SIG-M5 (cell line): ENCODE measurements at regions not wholly inside any gene's neighbourhood (a gene's known extent, or its start where the extent isn't known, plus 50 kb on each side); places are given as distances from the start of the nearest gene placed in this dataset.
"Not testable (repeated sequence)": the region's sequence is repeated elsewhere in the genome, so short reads cannot be mapped to it uniquely, and the experiment has no call there.

Experiments used
- DNase-seq: peaks from one replicate; lab custom pipeline; 2025; lab: John Stamatoyannopoulos, UW

DNA sequence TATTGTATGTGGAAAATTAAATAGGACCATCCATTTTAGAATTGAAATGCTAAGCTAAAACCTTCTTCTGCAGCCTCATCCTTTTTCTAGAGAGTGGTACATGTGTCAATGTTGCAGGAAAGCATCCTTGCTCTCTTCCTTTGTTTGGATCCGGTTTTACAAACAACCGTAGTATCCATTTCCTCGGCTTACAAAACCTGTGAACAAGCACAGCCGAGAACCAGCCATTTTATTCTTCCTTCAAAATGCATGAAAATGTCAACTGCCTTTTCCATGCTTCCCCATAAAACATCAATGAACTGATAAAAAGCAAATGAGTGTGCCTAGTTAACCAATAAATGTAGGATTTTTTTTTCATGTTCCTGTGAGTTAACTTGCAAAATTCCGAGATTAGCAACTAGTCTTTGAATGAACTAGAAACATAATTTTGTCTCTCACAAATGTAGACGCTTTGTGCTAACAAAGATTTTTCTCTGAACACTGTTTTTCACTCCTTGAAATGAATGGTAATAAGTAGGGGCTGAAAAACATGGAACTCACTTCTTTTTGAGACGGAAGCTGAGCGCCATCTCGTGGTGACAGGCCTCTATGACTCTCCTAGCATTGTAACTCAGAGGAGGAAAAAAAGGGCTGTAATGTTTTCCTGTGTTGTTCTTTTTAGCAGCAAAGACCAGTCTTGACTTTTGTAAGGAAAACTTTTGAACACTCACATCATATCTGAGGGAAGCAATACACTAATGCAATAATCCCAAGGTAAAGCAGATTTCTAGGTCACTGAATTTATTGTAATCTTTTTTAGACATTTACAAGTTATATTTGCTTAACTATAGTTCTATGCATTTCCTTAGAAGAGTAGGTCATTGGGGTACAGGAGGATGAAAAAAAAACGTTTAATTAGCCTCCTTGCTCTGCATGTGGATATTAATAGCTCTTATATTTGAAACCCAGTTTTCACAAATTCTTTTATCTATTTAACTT is 157.4 kb upstream of the FOXG1 start:
- DNase-seq = no peak

DNA sequence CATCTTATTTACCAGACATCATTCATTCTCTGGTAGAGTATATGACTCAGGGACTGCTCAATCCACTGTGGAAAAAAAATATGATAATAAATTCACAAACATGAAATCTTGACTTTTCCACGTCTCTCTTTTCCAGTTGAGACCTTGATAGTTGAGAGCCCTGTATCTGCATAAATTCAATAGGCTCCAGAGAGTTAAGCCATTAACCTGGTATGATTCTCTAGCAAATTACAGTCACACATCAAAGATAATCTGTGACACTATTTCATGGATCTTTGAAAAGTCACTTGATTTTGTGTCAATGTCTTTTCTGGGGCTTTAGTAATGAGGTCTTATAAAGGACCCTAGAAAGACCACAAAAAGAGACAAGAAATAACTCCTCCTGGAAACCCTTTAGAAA is 154.2 kb upstream of the FOXG1 start:
- no peak for DNase-seq

DNA sequence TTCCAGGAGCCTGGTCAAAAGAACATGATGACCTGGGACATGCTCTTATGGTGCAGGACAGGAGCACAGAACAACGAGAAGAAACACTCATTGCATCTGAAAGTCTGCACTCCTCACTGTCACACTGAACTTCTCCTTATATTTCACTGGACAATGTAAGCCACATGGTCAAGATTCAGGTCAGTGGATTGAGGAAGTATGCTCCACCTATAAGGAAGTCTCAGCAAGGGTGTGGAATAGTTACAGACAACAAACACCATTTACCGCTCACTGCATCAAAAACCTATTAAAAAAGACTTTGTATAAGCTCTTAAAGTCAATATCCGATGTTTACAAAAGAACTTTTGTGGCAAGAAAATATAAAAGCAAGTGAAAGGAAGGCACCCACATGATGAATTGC is 153.1 kb upstream of the FOXG1 start:
- DNase-seq = no peak

DNA sequence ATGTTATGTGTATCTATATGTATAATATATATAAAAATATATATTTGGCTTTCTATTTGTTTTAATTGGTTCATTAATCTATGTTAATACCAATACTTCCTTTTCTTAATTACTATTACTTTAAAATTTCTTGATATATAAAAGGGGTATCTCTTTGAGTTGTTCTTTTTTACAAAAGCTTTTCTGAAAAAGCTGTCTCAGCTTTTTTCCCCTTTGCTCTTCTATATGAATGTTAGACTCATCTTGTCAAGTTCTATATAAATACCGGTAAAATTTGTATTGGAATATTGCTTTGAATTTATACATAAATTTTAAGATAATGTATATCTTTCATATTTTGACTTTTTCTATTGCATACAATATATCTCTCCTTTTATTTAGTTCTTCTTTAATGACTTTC is 139.8 kb upstream of the FOXG1 start:
- DNase-seq = no peak

DNA sequence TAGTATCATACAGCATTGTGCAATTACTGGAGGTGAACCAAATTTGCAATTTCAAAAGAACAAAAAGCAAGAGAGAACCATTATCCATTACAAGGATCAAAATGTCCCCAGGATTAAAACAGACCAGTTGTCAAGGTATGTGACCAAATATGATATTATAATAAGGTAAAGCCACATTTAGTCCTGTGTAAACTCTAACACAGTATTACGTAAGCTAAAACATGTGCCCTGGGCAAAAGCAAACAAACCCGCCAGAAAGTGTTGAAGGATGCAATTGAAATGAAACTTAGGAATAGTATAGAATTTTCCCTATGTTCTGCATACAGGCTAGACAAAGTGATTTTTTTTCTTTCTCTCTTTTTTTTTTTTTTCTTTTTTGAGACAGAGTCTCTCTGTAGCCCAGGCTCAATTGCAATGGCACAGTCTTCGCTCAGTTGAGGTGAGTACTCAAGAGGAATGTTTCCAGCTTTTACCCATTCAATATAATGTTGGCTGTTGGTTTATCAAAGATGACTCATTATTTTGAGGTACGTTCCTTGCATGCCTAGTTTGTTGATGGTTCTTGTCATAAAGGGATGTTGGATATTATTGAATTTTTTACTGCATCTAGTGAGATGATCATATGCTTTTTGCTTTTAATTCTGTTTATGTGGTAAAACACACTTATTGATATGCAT is 137.1 kb upstream of the FOXG1 start:
- DNase-seq = no peak

DNA sequence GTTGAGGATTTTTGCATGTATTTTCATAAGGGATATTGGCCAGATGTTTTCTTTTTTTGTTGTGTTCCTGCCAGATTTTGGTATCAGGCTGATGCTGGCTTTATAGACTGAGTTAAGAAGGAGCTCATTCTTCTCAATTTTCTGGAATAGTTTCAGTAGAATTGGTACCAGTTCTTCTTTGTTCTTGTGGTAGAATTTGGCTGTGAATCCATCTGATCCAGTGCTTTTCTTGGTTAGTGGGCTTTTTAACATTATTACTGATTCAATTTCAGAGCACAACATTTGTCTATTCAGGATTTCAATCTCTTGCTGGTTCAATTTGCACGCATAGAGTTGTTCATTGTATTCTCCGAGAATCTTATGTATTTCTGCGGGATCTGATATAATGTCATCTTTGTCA is 136.5 kb upstream of the FOXG1 start:
- DNase-seq = no peak

DNA sequence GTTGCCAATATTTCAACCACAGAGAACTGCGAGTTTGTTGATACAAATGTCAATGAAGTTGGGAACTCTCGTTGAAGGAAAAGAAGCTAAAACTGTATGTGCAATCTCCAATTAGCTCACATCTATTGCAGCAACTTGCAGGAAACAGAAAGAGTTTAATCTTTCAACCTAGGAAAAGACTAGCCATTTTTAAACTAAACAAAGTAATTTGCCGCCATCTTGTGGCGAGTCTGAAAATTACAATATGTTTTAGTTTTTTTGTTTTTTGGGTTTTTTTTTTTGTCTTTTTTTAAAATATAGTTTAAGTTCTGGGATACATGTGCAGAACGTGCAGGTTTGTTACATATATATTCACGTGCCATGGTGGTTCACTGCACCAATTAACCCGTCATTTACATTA is 131.2 kb upstream of the FOXG1 start:
- no peak for DNase-seq

DNA sequence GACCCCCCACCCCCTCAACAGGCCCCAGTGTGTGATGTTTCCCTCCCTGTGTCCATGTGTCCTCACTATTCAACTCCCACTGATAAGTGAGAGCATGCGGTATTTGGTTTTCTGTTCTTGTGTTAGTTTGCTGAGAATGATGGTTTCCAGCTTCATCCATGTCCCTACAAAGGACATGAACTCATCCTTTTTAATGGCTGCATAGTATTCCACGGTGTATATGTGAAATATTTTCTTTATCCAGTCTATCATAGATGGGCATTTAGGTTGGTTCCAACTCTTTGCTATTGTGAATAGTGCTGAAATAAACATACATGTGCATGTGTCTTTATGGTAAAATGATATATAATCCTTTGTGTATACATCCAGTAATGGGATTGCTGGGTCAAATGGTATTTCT is 130.8 kb upstream of the FOXG1 start:
- not testable (repeated sequence) for DNase-seq

DNA sequence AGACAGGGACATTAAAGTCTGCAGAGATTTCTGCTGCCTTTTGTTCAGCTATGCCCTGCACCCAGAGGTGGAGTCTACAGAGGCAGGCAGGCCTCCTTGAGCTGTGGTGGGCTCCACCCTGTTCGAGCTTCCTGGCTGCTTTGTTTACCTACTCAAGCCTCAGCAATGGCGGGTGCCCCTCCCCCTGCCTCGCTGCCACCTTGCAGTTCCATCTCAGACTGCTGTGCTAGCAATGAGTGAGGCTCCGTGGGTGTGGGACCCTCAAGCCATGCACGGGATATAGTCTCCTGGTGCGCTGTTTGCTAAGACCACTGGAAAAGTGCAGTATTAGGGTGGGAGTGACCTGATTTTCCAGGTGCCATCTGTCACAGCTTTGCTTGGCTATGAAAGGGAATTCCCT is 125.4 kb upstream of the FOXG1 start:
- not testable (repeated sequence) for DNase-seq

DNA sequence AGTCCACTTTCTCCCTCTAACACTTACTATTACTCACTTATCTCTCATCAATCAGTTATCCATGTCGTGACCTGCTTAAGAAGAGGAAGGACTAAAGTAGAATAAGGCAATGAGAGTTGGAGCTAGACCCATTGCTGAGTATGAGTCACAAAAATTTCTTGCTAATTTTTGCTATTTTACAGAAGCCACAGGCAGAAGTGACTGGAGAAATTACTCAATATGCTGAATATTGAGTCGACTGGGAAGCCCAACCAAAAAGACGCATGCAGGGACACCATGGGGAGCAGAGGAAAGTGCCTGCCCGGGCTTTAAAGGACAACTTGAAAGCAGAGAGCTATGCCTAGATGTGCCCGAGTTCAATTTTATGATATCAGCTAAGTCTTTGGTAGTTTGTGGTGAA is 115.4 kb upstream of the FOXG1 start:
- DNase-seq = no peak

DNA sequence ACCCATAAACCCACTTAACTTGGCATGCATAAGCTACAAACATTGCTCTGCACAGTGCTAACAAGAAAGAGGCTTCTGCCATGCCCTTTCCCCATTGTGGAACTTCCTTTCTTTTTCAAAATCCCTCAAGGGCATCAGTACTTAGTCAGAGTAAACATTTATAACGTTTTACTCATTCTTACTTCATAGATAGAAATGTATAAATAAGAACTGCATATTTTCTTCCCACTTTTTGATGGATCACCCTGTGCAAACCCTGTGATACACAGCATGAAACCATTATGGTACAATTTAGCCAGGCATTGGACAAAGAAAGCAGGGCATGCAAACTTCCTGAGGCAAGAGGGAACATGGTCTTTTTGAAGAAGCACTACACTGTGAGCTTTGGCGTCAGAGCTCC is 113.8 kb upstream of the FOXG1 start:
- no peak for DNase-seq

DNA sequence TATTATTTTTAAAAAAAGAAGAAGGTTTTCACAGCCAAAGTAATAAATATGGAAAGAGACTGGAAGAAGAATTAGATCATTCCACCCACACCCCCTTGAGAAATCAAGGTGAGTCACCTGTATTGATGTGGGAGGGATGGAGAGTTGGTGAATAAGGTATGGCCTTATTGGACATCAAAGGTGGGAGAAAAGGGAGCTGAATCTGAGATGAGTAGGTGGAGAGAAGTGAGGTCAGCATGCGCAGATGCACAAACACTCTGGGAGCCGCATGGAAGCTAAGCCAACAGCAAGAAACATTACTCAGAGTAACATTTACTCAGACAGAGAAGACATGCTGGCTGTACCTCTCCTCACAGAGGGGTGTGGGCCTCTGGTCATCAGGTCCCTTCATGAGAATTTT is 113.1 kb upstream of the FOXG1 start:
- no peak for DNase-seq

DNA sequence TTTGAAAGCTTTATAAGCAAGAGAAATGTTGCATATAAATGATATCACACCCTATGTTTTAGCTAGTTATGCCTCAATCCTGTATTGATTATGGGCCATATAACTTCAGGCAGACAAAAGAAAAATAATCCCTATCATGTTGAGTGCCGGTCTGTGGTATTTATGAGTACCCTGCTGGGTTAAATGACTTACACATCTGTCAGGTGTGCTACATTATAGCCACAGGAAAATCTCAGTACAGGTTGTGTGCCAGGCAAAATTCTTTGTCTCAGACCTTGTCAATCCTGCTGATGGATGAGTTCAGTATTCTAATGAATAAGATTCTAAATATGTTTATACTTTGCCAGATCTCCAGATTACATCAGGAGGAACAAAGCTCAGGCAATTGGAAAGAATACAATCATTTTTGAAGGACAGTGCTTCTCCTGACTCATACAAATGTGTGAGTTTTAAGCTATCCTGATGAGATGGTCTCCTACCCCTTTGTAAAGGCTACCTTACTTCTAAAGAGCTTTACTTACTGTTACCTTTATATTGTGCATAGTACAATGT is 109.8 kb upstream of the FOXG1 start:
- no peak for DNase-seq

DNA sequence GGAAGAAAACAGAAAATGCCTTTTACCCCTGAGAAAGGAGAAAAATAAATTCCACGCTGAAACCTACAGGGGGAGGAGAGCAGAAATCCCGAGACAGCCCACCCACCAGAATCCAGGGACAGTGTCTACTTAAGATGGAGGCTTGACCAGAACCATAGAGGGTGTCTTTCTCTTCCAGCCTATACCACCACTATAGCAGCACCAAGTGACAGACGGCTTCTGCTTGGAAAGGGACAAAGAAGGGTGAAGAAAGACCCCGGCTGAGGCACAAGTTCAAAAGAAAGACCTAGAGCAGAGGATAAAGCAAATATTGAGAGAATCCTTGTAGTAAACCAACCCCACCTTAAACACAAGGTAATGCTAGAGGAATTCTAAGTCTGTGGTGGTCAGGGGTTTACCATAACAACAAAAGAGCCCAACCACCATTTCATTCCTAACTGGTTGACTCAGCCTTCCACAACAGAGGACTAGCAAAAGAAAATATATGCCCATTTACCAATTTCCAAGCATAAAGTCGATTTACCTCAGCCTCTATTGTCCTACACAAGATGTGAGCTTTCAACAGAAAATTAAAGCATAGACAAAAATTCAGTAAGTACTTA is 105.3 kb upstream of the FOXG1 start:
- DNase-seq = no peak

DNA sequence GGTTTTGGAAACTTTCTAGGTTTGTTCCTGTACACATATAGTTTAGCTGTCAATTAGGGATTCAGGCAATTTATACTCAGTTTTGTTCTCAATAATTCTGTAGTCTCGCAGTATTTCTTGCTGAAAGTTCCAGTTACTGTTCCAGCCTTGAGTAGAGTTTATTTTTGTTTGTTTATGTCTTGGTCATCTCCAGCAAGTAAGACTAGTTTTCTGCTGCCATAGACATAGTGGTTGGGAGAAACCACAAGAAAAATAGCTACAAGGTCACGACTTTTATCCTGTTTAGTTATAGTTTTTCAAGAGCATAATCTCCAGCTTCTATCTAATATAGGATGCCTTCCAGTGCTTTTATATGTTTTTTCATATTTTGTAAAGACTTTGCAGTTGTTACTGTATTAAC is 99.6 kb upstream of the FOXG1 start:
- DNase-seq = no peak

DNA sequence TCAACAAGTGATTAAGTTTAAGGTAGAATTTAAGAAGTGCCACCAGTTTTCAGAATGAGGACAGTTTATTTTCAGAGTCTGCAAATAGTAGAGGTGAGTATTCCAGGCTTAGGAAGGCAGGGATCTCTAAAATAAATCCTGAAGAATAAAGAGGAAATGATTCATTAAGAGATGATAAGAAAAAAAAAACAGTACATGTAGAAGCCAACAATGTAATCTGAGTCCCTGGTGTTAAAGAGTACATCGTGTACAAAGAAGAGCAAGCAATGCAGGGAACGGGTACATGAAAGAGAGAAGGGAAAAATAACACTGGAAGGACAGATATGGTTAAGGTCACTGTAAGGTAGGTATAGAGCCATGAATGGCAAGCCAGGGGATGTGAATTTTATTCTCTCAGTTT is 95.2 kb upstream of the FOXG1 start:
- no peak for DNase-seq

DNA sequence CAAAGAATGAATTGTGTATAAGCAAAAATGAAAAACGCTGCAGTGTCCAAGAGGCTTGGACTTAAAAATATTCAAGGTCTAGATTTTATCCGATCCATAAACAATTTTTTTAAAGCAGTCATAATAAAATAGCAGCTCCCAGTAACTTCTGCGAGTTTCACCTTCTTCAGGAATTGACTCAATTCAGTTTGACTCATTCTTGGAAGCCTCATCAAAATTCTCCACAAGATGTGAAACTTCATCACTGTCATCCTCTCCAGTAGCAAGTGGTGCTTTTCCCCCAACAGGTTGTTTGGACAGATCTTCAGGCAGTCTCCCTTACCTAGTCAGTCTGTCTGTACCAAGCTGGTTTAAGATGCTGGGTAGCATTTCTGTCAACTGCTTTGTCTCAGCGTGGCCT is 93.5 kb upstream of the FOXG1 start:
- DNase-seq = no peak

DNA sequence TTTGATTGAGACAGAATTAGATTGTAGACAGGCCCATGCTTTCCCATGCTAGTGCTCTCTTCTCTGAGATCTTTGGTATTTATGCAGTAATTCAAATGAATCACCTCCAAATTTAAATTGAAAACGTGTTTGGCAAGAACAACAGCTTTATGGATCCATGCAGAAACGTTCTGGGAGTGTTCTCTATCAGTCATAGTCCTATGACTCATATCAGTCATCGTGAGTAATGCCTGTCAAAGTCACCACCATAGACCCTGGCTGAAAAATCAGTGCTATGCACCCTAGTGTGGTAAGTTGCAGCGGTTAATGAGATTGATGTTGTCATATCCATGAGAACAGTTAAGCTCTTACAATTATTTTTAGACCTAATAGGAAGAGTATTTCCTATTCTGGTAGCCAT is 90.1 kb upstream of the FOXG1 start:
- no peak for DNase-seq

DNA sequence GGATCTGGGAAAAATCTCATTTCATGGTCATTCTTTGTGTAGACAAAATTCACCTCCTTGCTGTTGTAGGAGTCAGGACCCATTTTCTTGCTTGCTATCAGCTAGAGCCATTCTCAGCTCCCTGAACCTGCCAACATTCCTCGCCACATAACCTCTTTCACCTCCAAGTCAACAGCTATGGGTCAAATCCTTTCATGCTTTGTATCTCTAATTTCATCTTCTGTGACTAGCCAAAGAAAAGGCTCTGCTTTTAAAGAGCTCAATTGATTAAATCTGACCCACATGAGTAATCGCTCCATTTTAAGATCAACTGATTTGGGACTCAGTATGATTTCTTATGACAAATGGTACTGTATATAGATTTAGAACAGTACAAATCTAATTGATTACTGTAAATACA is 89.2 kb upstream of the FOXG1 start:
- DNase-seq = no peak

DNA sequence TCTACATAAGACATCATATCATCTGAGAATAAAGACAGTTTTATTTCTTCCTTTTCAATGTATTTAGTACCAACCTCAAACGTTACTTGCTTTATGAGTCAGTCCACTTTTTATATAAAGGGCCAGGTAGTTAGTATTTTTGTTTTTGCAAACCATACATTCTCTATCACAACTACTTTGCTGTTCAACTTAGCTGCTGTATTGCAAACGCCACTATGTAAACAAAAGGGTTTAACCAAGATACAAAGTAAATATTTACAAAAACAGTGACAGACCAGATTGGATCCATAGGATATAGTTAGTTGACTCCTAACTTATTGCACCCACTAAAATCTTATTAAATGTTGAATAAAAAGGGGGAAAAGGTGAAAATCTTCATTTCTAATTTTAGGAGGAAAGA is 87.7 kb upstream of the FOXG1 start:
- DNase-seq = no peak

DNA sequence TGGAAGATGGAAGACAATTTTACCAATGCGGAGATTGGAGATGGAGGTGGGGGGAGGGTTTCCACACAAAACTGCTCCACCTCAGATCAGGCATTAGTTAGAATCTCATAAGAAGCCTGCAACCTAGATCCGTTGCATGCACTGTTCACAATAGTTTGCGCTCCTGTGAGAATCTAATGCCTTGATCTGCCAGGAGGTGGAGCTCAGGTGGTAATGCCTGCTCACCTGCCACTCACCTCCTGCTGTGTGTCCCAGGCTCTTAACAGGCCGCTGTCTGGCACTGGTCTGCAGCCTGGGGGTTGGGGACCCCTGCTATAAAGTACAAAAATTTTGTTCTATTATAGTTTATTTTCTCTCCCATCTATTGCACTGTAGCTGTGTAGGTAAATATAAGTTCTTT is 84.9 kb upstream of the FOXG1 start:
- DNase-seq = no peak

DNA sequence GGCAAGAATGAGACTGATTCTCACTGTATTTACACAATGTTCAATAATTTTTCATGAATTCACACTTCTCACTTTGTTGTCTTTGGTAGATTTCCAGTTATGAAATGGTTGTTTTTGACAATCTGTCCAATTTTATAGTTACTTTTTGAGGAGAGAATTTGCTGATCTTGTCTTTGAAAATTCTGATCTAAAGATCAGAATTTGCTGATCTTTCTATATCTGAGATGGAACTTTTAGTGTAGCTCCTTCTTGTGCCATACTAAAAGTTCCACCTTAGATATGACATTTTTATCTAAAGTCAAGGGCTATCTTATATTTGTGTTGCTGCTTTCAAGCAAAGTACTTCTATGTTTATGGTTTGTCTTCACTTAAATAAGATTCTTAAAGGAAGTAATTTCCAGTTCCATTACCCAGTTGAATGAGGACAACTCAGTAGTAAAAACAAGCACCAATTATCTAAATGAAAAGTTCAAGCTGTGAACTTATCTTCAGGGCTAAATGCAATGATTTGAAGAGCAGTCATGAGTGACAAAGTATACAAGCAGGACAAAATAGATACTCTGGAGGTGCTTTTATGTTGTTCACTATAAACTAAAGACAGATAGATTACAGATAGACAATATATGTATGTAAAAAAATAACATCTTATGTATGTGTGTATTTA is 76.4 kb upstream of the FOXG1 start:
- DNase-seq = no peak
